ENCODE measurements at regions not wholly inside any gene's neighbourhood (a gene's known extent, or its start where the extent isn't known, plus 50 kb on each side); places are given as distances from the start of the nearest gene placed in this dataset.

DNA sequence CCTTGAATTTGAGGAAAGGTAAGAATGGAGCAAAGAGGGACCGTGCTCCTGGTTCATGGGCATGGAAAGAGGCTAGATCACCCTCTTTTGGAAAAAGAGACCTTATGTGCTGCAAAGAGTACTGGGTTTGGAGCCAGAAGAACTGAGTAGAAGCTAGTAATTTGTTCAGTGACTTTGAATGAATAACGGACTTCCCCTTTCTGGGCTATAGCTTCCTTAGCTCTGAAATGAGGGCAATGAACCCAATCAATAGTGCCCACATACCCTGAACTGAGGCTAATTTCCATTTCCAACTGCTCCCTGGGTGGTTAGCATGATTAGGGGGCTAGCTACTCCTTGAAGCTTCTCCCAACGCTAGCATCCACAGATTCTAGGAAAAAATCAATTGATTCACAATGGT is 121.4 kb downstream of the UNC5CL start:
- TF ChIP-seq, protein P1, sequence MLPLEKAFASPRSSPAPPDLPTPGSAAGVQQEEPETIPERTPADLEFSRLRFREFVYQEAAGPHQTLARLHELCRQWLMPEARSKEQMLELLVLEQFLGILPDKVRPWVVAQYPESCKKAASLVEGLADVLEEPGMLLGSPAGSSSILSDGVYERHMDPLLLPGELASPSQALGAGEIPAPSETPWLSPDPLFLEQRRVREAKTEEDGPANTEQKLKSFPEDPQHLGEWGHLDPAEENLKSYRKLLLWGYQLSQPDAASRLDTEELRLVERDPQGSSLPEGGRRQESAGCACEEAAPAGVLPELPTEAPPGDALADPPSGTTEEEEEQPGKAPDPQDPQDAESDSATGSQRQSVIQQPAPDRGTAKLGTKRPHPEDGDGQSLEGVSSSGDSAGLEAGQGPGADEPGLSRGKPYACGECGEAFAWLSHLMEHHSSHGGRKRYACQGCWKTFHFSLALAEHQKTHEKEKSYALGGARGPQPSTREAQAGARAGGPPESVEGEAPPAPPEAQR (CRISPR knock-in tag; IDR thresholded peaks at IDR 0.05), result no peak
- TF ChIP-seq, protein P2, sequence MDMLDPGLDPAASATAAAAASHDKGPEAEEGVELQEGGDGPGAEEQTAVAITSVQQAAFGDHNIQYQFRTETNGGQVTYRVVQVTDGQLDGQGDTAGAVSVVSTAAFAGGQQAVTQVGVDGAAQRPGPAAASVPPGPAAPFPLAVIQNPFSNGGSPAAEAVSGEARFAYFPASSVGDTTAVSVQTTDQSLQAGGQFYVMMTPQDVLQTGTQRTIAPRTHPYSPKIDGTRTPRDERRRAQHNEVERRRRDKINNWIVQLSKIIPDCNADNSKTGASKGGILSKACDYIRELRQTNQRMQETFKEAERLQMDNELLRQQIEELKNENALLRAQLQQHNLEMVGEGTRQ (CRISPR knock-in tag; IDR thresholded peaks at IDR 0.05), result no peak
- TF ChIP-seq ZNF671 (CRISPR knock-in tag; IDR thresholded peaks at IDR 0.05) (no peak), CREM (CRISPR knock-in tag; IDR thresholded peaks at IDR 0.05) (no peak), JUN (CRISPR knock-in tag; IDR thresholded peaks at IDR 0.05) (no peak), NR2C2 (CRISPR knock-in tag; IDR thresholded peaks at IDR 0.05) (no peak), FOXK1 (CRISPR knock-in tag; IDR thresholded peaks at IDR 0.05) (no peak), SMAD4 (CRISPR knock-in tag; IDR thresholded peaks at IDR 0.05) (no peak), KAT7 (CRISPR knock-in tag; IDR thresholded peaks at IDR 0.05; ENCODE audit: borderline replicate concordance) (no peak)
- TF ChIP-seq, protein P3, sequence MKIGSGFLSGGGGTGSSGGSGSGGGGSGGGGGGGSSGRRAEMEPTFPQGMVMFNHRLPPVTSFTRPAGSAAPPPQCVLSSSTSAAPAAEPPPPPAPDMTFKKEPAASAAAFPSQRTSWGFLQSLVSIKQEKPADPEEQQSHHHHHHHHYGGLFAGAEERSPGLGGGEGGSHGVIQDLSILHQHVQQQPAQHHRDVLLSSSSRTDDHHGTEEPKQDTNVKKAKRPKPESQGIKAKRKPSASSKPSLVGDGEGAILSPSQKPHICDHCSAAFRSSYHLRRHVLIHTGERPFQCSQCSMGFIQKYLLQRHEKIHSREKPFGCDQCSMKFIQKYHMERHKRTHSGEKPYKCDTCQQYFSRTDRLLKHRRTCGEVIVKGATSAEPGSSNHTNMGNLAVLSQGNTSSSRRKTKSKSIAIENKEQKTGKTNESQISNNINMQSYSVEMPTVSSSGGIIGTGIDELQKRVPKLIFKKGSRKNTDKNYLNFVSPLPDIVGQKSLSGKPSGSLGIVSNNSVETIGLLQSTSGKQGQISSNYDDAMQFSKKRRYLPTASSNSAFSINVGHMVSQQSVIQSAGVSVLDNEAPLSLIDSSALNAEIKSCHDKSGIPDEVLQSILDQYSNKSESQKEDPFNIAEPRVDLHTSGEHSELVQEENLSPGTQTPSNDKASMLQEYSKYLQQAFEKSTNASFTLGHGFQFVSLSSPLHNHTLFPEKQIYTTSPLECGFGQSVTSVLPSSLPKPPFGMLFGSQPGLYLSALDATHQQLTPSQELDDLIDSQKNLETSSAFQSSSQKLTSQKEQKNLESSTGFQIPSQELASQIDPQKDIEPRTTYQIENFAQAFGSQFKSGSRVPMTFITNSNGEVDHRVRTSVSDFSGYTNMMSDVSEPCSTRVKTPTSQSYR (CRISPR knock-in tag; IDR thresholded peaks at IDR 0.05), result no peak
- TF ChIP-seq, protein P4, sequence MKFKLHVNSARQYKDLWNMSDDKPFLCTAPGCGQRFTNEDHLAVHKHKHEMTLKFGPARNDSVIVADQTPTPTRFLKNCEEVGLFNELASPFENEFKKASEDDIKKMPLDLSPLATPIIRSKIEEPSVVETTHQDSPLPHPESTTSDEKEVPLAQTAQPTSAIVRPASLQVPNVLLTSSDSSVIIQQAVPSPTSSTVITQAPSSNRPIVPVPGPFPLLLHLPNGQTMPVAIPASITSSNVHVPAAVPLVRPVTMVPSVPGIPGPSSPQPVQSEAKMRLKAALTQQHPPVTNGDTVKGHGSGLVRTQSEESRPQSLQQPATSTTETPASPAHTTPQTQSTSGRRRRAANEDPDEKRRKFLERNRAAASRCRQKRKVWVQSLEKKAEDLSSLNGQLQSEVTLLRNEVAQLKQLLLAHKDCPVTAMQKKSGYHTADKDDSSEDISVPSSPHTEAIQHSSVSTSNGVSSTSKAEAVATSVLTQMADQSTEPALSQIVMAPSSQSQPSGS (CRISPR knock-in tag; IDR thresholded peaks at IDR 0.05; ENCODE audit: borderline replicate concordance, low read depth), result no peak
- TF ChIP-seq, protein P5, sequence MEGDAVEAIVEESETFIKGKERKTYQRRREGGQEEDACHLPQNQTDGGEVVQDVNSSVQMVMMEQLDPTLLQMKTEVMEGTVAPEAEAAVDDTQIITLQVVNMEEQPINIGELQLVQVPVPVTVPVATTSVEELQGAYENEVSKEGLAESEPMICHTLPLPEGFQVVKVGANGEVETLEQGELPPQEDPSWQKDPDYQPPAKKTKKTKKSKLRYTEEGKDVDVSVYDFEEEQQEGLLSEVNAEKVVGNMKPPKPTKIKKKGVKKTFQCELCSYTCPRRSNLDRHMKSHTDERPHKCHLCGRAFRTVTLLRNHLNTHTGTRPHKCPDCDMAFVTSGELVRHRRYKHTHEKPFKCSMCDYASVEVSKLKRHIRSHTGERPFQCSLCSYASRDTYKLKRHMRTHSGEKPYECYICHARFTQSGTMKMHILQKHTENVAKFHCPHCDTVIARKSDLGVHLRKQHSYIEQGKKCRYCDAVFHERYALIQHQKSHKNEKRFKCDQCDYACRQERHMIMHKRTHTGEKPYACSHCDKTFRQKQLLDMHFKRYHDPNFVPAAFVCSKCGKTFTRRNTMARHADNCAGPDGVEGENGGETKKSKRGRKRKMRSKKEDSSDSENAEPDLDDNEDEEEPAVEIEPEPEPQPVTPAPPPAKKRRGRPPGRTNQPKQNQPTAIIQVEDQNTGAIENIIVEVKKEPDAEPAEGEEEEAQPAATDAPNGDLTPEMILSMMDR (IDR thresholded peaks at IDR 0.05), result no peak
- TF ChIP-seq, protein P6, sequence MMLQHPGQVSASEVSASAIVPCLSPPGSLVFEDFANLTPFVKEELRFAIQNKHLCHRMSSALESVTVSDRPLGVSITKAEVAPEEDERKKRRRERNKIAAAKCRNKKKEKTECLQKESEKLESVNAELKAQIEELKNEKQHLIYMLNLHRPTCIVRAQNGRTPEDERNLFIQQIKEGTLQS (CRISPR knock-in tag; conservative IDR thresholded peaks at IDR 0.05), result no peak
